DOHH2 (cell line): ENCODE measurements at regions not wholly inside any gene's neighbourhood (a gene's known extent, or its start where the extent isn't known, plus 50 kb on each side); places are given as distances from the start of the nearest gene placed in this dataset.

ENCODE experiments used
- H3F3A ChIP-seq: fragments of 200-600 bp; sonication (generic), shearing (Covaris generic); 2 replicates; pipeline ENCODE4 v1.6.0; 2016; ENCODE audit warnings: antibody characterized with exemption, mild to moderate bottlenecking; ENCODE audit not compliant: control insufficient read depth, insufficient read depth
- H3K27ac ChIP-seq: fragments of 200-600 bp; sonication (generic); 2 replicates; pipeline ENCODE4 v1.5.1; 2014; ENCODE audit warnings: low read depth, mild to moderate bottlenecking, low read length, moderate library complexity
- H3K27me3 ChIP-seq: fragments of 200-600 bp; sonication (generic); 2 replicates; pipeline ENCODE4 v1.6.1; 2014; ENCODE audit warnings: mild to moderate bottlenecking, low read length, mixed read lengths; ENCODE audit not compliant: control insufficient read depth
- H3K36me3 ChIP-seq: fragments of 200-600 bp; sonication (generic); 2 replicates; pipeline ENCODE4 v1.6.1; 2014; ENCODE audit warnings: mild to moderate bottlenecking, low read length, moderate library complexity, mixed read lengths; ENCODE audit not compliant: control insufficient read depth
- H3K4me1 ChIP-seq: fragments of 200-600 bp; sonication (generic); 2 replicates; pipeline ENCODE4 v1.6.1; 2014; ENCODE audit warnings: mild to moderate bottlenecking, low read length, mixed read lengths; ENCODE audit not compliant: control insufficient read depth
- H3K4me2 ChIP-seq: fragments of 200-600 bp; sonication (generic); 2 replicates; pipeline ENCODE4 v1.6.0; 2014; ENCODE audit warnings: mild to moderate bottlenecking, low read length, moderate library complexity
- H3K4me3 ChIP-seq: fragments of 200-600 bp; sonication (generic); 2 replicates; pipeline ENCODE4 v1.5.1; 2014; ENCODE audit warnings: mild to moderate bottlenecking, low read length, mixed read lengths
- H3K79me2 ChIP-seq: fragments of 200-600 bp; sonication (generic); 2 replicates; pipeline ENCODE4 v1.6.1; 2014; ENCODE audit warnings: mild to moderate bottlenecking, low read length, mixed read lengths; ENCODE audit not compliant: control insufficient read depth
- H3K9me2 ChIP-seq: fragments of 200-600 bp; sonication (generic); replicated peaks from 2 replicates; pipeline ENCODE4 v1.6.1; 2014; ENCODE audit warnings: mild to moderate bottlenecking, low read length, mixed read lengths; ENCODE audit not compliant: control insufficient read depth
- H3K9me3 ChIP-seq: fragments of 200-600 bp; sonication (generic); 2 replicates; pipeline ENCODE4 v1.6.1; 2014; ENCODE audit warnings: antibody characterized with exemption, low read length, mixed read lengths; ENCODE audit not compliant: control insufficient read depth, insufficient read depth
- H4K20me1 ChIP-seq: fragments of 200-600 bp; sonication (generic); 2 replicates; pipeline ENCODE4 v1.6.0; 2014; ENCODE audit warnings: low read depth, mild to moderate bottlenecking, antibody characterized with exemption, low read length, moderate library complexity; ENCODE audit not compliant: control insufficient read depth, insufficient read depth
- EZH2phosphoT487 ChIP-seq: fragments of 200-600 bp; sonication (generic); IDR thresholded peaks from 2 replicates; pipeline ENCODE4 v1.6.1; 2017; ENCODE audit warnings: borderline replicate concordance, mild to moderate bottlenecking, antibody characterized with exemption, low read length, moderate library complexity, mixed read lengths
- TF ChIP-seq, protein P1 (sequence below): fragments of 200-600 bp; sonication (generic); IDR thresholded peaks from one replicate; pipeline ENCODE4 v1.5.1; 2014; ENCODE audit warnings: antibody characterized with exemption, mild to moderate bottlenecking, low read depth, low read length; ENCODE audit not compliant: poor library complexity, severe bottlenecking

DNA sequence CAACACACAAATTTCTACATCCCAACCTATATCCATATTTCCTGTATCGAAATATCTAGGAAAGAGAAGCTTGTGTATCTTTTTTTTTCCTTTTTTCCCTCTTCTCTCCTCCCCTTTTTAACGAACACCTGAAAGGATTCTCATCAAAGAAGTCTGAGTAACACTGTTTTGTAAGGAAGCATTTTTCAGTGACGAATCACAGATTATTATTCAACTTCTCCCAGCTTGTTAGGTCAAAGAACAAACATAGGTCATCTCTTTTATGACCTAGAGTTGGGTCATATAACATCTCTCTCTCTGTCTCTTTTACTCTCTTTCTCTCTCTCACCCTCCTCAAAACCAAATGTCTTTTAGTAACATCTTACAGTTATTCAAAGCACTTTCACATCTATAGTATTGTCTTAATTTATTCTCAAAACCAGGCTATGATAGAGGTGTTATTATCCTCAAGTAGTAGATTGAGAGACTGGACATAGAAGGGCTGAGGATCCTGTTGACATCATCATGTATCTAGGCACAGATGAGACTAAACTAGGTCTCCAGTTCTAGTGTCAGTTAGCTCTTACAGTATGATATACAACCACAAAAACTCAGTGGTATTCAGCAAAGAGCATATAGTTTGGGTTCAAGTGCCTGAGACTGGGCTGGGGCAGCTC lies 80.1 kb upstream of the SPOPL start:
- no peaks in the 10 kb centered on the region for H3K9me2 ChIP-seq
- H3K4me3 ChIP-seq: no peak overlapping the region
- no peaks in the 10 kb centered on the region for H3K4me1 ChIP-seq
- H3F3A ChIP-seq: no peaks in the 10 kb centered on the region
- H3K27me3 ChIP-seq: no peaks in the 10 kb centered on the region
- TF ChIP-seq, protein P1, sequence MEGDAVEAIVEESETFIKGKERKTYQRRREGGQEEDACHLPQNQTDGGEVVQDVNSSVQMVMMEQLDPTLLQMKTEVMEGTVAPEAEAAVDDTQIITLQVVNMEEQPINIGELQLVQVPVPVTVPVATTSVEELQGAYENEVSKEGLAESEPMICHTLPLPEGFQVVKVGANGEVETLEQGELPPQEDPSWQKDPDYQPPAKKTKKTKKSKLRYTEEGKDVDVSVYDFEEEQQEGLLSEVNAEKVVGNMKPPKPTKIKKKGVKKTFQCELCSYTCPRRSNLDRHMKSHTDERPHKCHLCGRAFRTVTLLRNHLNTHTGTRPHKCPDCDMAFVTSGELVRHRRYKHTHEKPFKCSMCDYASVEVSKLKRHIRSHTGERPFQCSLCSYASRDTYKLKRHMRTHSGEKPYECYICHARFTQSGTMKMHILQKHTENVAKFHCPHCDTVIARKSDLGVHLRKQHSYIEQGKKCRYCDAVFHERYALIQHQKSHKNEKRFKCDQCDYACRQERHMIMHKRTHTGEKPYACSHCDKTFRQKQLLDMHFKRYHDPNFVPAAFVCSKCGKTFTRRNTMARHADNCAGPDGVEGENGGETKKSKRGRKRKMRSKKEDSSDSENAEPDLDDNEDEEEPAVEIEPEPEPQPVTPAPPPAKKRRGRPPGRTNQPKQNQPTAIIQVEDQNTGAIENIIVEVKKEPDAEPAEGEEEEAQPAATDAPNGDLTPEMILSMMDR: no peak
- TF ChIP-seq EZH2phosphoT487: no peak
- no peaks in the 10 kb centered on the region for H3K9me3 ChIP-seq
- H3K36me3 ChIP-seq: no peaks in the 10 kb centered on the region
- no peak overlapping the region for H3K27ac ChIP-seq
- H3K79me2 ChIP-seq: no peaks in the 10 kb centered on the region
- H4K20me1 ChIP-seq: no peaks in the 10 kb centered on the region
- no peak overlapping the region for H3K4me2 ChIP-seq

DNA sequence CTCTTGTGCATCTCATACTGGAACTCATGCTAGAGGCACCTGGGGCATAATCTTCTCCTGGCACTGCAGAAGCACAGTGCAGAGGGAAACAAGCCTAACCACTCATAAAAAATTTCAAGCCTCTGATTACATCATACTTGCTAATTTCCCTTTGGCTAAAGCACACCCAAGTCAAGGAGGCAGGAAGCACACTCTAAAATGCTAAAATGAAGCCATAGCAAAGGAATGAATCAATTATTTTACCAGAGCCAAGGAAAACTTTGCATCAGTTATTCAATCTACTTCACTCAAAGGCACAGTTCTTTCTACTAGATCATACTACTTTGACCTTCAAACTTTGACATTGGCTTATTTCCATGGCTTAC lies 79.6 kb upstream of the SPOPL start:
- TF ChIP-seq, protein P1: no peak
- no peak for TF ChIP-seq EZH2phosphoT487
- no peak overlapping the region for H3K4me2 ChIP-seq
- H3K9me3 ChIP-seq: no peaks in the 10 kb centered on the region
- H3K27ac ChIP-seq: no peak overlapping the region
- no peaks in the 10 kb centered on the region for H3K79me2 ChIP-seq
- no peaks in the 10 kb centered on the region for H3K36me3 ChIP-seq
- H3K4me3 ChIP-seq: no peak overlapping the region
- H3F3A ChIP-seq: no peaks in the 10 kb centered on the region
- no peaks in the 10 kb centered on the region for H3K4me1 ChIP-seq
- H3K9me2 ChIP-seq: no peaks in the 10 kb centered on the region
- H4K20me1 ChIP-seq: no peaks in the 10 kb centered on the region
- no peaks in the 10 kb centered on the region for H3K27me3 ChIP-seq

DNA sequence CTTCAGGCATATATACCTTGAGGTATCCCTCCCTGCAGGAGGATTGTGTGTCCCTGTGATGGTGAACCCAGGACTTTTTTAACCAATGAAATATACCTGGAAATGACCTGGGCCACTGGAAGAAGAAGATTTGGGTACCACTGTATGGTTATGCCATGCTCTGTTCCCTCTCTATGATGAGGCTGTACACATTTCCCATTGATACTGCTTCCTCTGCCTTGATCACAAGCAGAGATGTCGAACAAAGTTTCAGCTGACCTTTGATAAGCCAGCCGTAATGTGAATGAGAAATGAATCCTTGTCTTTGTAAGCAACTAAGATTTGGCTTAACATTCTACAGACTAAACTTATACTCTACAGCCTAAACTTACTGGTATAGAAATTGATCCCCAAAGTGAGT lies 78.4 kb upstream of the SPOPL start:
- H3K9me2 ChIP-seq: no peaks in the 10 kb centered on the region
- no peaks in the 10 kb centered on the region for H3K27me3 ChIP-seq
- H3K36me3 ChIP-seq: no peaks in the 10 kb centered on the region
- no peaks in the 10 kb centered on the region for H3F3A ChIP-seq
- no peaks in the 10 kb centered on the region for H3K79me2 ChIP-seq
- H3K9me3 ChIP-seq: no peaks in the 10 kb centered on the region
- H3K4me3 ChIP-seq: no peak overlapping the region
- TF ChIP-seq, protein P1: no peak
- TF ChIP-seq EZH2phosphoT487: no peak
- H4K20me1 ChIP-seq: no peaks in the 10 kb centered on the region
- no peaks in the 10 kb centered on the region for H3K4me1 ChIP-seq
- H3K27ac ChIP-seq: no peak overlapping the region
- no peak overlapping the region for H3K4me2 ChIP-seq
